Left hindlimb (tissue), 1 donor: ENCODE measurements at regions not wholly inside any gene's neighbourhood (a gene's known extent, or its start where the extent isn't known, plus 50 kb on each side); places are given as distances from the start of the nearest gene placed in this dataset.

Experiments
- DNase-seq: peaks from one replicate; pipeline ENCODE4 v3.0.0-alpha.2; 2018

GRCh38 chr11:19513253-19513652 is 199.4 kb upstream of the NAV2 start:
- no peak for DNase-seq

GRCh38 chr11:19512618-19513017 is 200.0 kb upstream of the NAV2 start:
- no peak for DNase-seq

- DNase-seq = peak; percentile 65
These were observed 201.0 kb upstream of the NAV2 start for GRCh38 chr11:19511413-19512183.

- no peak for DNase-seq
These were observed 201.6 kb upstream of the NAV2 start for GRCh38 chr11:19511066-19511412.

- no peak for DNase-seq
These were observed 202.2 kb upstream of the NAV2 start for GRCh38 chr11:19510468-19510867.

- DNase-seq = no peak
These were observed 203.4 kb upstream of the NAV2 start for GRCh38 chr11:19509215-19509614.

- DNase-seq = no peak
These were observed 204.5 kb upstream of the NAV2 start for GRCh38 chr11:19508165-19508564.

- DNase-seq = no peak
These were observed 205.7 kb upstream of the NAV2 start for GRCh38 chr11:19506816-19507486.

GRCh38 chr11:19502691-19503253 is 209.9 kb upstream of the NAV2 start:
- DNase-seq = no peak

GRCh38 chr11:19501631-19502030 is 211.0 kb upstream of the NAV2 start:
- no peak for DNase-seq

GRCh38 chr11:19499999-19500398 is 212.6 kb upstream of the NAV2 start:
- DNase-seq = no peak

- no peak for DNase-seq
These were observed 213.5 kb upstream of the NAV2 start for GRCh38 chr11:19499026-19499669.

- no peak for DNase-seq
These were observed 219.0 kb upstream of the NAV2 start for GRCh38 chr11:19493446-19494213.

GRCh38 chr11:19482319-19483100 is 230.1 kb upstream of the NAV2 start:
- no peak for DNase-seq

- DNase-seq = no peak
These were observed 232.1 kb upstream of the NAV2 start for GRCh38 chr11:19480540-19480939.

GRCh38 chr11:19478891-19479290 is 233.7 kb upstream of the NAV2 start:
- no peak for DNase-seq

- DNase-seq = no peak
These were observed 234.4 kb upstream of the E2F8 start for GRCh38 chr11:19474954-19475721.

GRCh38 chr11:19474211-19474610 is 233.5 kb upstream of the E2F8 start:
- no peak for DNase-seq

GRCh38 chr11:19472679-19473078 is 231.9 kb upstream of the E2F8 start:
- no peak for DNase-seq

GRCh38 chr11:19467904-19468303 is 227.2 kb upstream of the E2F8 start:
- DNase-seq = no peak

GRCh38 chr11:19466314-19466713 is 225.6 kb upstream of the E2F8 start:
- no peak for DNase-seq
